ENCODE measurements at regions not wholly inside any gene's neighbourhood (a gene's known extent, or its start where the extent isn't known, plus 50 kb on each side); places are given as distances from the start of the nearest gene placed in this dataset.

DNA sequence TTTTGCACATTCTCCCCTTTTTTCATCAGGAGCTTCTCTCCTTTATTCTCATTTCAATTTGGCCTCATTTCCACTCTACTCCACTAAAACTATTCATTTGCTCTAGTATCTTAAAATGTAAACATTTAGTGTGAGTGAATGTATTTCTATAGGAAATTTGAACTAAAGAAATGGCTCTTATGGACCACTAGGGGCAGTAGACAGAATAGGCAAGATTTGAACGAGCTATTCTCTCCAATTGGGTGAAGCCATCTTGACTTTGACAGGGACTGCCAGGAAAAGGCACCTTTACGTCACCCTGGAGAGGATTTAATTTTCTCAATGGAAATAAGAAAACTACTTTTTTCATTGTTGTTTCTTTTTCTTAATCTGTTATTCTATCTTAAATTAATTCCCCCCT lies 666.3 kb downstream of the DNAH5 start:
- TF ChIP-seq, protein P1, sequence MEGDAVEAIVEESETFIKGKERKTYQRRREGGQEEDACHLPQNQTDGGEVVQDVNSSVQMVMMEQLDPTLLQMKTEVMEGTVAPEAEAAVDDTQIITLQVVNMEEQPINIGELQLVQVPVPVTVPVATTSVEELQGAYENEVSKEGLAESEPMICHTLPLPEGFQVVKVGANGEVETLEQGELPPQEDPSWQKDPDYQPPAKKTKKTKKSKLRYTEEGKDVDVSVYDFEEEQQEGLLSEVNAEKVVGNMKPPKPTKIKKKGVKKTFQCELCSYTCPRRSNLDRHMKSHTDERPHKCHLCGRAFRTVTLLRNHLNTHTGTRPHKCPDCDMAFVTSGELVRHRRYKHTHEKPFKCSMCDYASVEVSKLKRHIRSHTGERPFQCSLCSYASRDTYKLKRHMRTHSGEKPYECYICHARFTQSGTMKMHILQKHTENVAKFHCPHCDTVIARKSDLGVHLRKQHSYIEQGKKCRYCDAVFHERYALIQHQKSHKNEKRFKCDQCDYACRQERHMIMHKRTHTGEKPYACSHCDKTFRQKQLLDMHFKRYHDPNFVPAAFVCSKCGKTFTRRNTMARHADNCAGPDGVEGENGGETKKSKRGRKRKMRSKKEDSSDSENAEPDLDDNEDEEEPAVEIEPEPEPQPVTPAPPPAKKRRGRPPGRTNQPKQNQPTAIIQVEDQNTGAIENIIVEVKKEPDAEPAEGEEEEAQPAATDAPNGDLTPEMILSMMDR (IDR thresholded peaks at IDR 0.05), result no peak
- TF ChIP-seq POLR2A (IDR thresholded peaks at IDR 0.05), result no peak

All from Peyer's patch (tissue), 4 donors.